ENCODE measurements at regions not wholly inside any gene's neighbourhood (a gene's known extent, or its start where the extent isn't known, plus 50 kb on each side); places are given as distances from the start of the nearest gene placed in this dataset.
A peak's percentile ranks its signal among the peaks of the same experiment; 100 is the strongest.

GRCh38 chr14:83473416-83474235, 1940.0 kb upstream of the SEL1L start:
- Histone ChIP-seq H3K4me3 (no peak overlapping the region), H3K4me1 (no peaks in the 10 kb centered on the region), H3K4me2 (no peak overlapping the region), H3K27ac (no peak overlapping the region), H3K9ac (no peak overlapping the region), H4K20me1 (no peaks in the 10 kb centered on the region), H3K36me3 (no peaks in the 10 kb centered on the region), H3K27me3 (no peaks in the 10 kb centered on the region), H3K9me3 (replicated peaks in 1 of 11) (no peaks in the 10 kb centered on the region)
- no peak for TF ChIP-seq Cebpa-rat (IDR thresholded peaks at IDR 0.05)

GRCh38 chr14:83478741-83479140, 1945.1 kb upstream of the SEL1L start:
- Histone ChIP-seq H4K20me1 (no peaks in the 10 kb centered on the region), H3K4me3 (no peak overlapping the region), H3K27ac (no peak overlapping the region), H3K9ac (no peak overlapping the region), H3K27me3 (no peaks in the 10 kb centered on the region), H3K4me1 (no peaks in the 10 kb centered on the region), H3K36me3 (no peaks in the 10 kb centered on the region), H3K9me3 (replicated peaks in 1 of 11) (no peaks in the 10 kb centered on the region), H3K4me2 (no peak overlapping the region)
- TF ChIP-seq Cebpa-rat (IDR thresholded peaks at IDR 0.05) = no peak

- no peaks in the 10 kb centered on the region for H4K20me1 ChIP-seq
- H3K9me3 ChIP-seq (replicated peaks in 1 of 11) = no peaks in the 10 kb centered on the region
- no peak overlapping the region for H3K9ac ChIP-seq
- no peak overlapping the region for H3K4me2 ChIP-seq
- no peak overlapping the region for H3K4me3 ChIP-seq
- H3K27ac ChIP-seq = no peak overlapping the region
- H3K27me3 ChIP-seq = no peaks in the 10 kb centered on the region
- no peaks in the 10 kb centered on the region for H3K4me1 ChIP-seq
- no peaks in the 10 kb centered on the region for H3K36me3 ChIP-seq
- no peak for TF ChIP-seq Cebpa-rat (IDR thresholded peaks at IDR 0.05)
Observed at GRCh38 chr14:83483063-83483462, 1949.4 kb upstream of the SEL1L start.

GRCh38 chr14:83485591-83485990, 1951.9 kb upstream of the SEL1L start:
- Histone ChIP-seq H3K36me3 (no peaks in the 10 kb centered on the region), H3K27ac (no peak overlapping the region), H3K27me3 (no peaks in the 10 kb centered on the region), H3K4me1 (no peaks in the 10 kb centered on the region), H3K4me3 (no peak overlapping the region), H3K9ac (no peak overlapping the region), H4K20me1 (no peaks in the 10 kb centered on the region), H3K9me3 (replicated peaks in 1 of 11) (no peaks in the 10 kb centered on the region), H3K4me2 (no peak overlapping the region)
- no peak for TF ChIP-seq Cebpa-rat (IDR thresholded peaks at IDR 0.05)

- H3K4me3 ChIP-seq = no peak overlapping the region
- H3K4me1 ChIP-seq = no peaks in the 10 kb centered on the region
- no peaks in the 10 kb centered on the region for H4K20me1 ChIP-seq
- no peak overlapping the region for H3K9ac ChIP-seq
- H3K4me2 ChIP-seq = no peak overlapping the region
- no peak overlapping the region for H3K27ac ChIP-seq
- H3K9me3 ChIP-seq (replicated peaks in 1 of 11) = no peaks in the 10 kb centered on the region
- no peaks in the 10 kb centered on the region for H3K27me3 ChIP-seq
- TF ChIP-seq Cebpa-rat (IDR thresholded peaks at IDR 0.05) = no peak
- H3K36me3 ChIP-seq = no peaks in the 10 kb centered on the region
Observed at GRCh38 chr14:83491091-83491490, 1957.4 kb upstream of the SEL1L start.

GRCh38 chr14:83520837-83521236, 1987.2 kb upstream of the SEL1L start:
- Histone ChIP-seq H3K4me1 (no peaks in the 10 kb centered on the region), H4K20me1 (no peaks in the 10 kb centered on the region), H3K36me3 (no peaks in the 10 kb centered on the region), H3K4me2 (no peak overlapping the region), H3K4me3 (no peak overlapping the region), H3K27me3 (no peaks in the 10 kb centered on the region), H3K9ac (no peak overlapping the region), H3K9me3 (replicated peaks in 1 of 11) (no peaks in the 10 kb centered on the region), H3K27ac (no peak overlapping the region)
- no peak for TF ChIP-seq Cebpa-rat (IDR thresholded peaks at IDR 0.05)

- Histone ChIP-seq H4K20me1 (no peaks in the 10 kb centered on the region), H3K36me3 (no peaks in the 10 kb centered on the region), H3K27ac (no peak overlapping the region), H3K4me3 (no peak overlapping the region), H3K9me3 (replicated peaks in 1 of 11) (no peaks in the 10 kb centered on the region), H3K4me1 (peaks cover 0 to 5% (median 0%) of the 10 kb centered on the region in 10 experiments; a peak in 1 of 20 replicates), H3K27me3 (no peaks in the 10 kb centered on the region), H3K4me2 (no peak overlapping the region), H3K9ac (no peak overlapping the region)
- no peak for TF ChIP-seq Cebpa-rat (IDR thresholded peaks at IDR 0.05)
Observed at GRCh38 chr14:83529531-83529930, 1995.9 kb upstream of the SEL1L start.

GRCh38 chr14:83533734-83534133, 1996.2 kb upstream of the FLRT2 start:
- H3K36me3 ChIP-seq = no peaks in the 10 kb centered on the region
- no peak overlapping the region for H3K4me3 ChIP-seq
- no peak for TF ChIP-seq Cebpa-rat (IDR thresholded peaks at IDR 0.05)
- H3K9me3 ChIP-seq (replicated peaks in 1 of 11) = no peaks in the 10 kb centered on the region
- 0 out of 20 replicates have a peak, but pooled peaks cover 0 to 5% (median 0%) of the 10 kb centered on the region in 10 experiments for H3K4me1 ChIP-seq
- no peaks in the 10 kb centered on the region for H4K20me1 ChIP-seq
- no peaks in the 10 kb centered on the region for H3K27me3 ChIP-seq
- no peak overlapping the region for H3K27ac ChIP-seq
- H3K4me2 ChIP-seq = no peak overlapping the region
- no peak overlapping the region for H3K9ac ChIP-seq

- H3K4me2 ChIP-seq = no peak overlapping the region
- H3K9ac ChIP-seq = no peak overlapping the region
- no peak overlapping the region for H3K4me3 ChIP-seq
- no peaks in the 10 kb centered on the region for H3K36me3 ChIP-seq
- no peak overlapping the region for H3K27ac ChIP-seq
- no peaks in the 10 kb centered on the region for H3K9me3 ChIP-seq (replicated peaks in 1 of 11)
- H4K20me1 ChIP-seq = no peaks in the 10 kb centered on the region
- 0 out of 20 replicates have a peak, but pooled peaks cover 0 to 5% (median 0%) of the 10 kb centered on the region in 10 experiments for H3K4me1 ChIP-seq
- no peak for TF ChIP-seq Cebpa-rat (IDR thresholded peaks at IDR 0.05)
- H3K27me3 ChIP-seq = no peaks in the 10 kb centered on the region
Observed at GRCh38 chr14:83534995-83535394, 1994.9 kb upstream of the FLRT2 start.

- Histone ChIP-seq H3K4me2 (no peak overlapping the region), H4K20me1 (no peaks in the 10 kb centered on the region)
Observed at GRCh38 chr14:83535444-83535843, 1994.5 kb upstream of the FLRT2 start.

More at GRCh38 chr14:83535444-83535843, 1994.5 kb upstream of the FLRT2 start:
- peaks cover 0 to under 1% (median 0%) of the 10 kb centered on the region in 11 experiments; a peak in 1 of 22 replicates for H3K9me3 ChIP-seq (replicated peaks in 1 of 11)
- H3K27me3 ChIP-seq = no peaks in the 10 kb centered on the region
- no peak overlapping the region for H3K9ac ChIP-seq
- H3K4me3 ChIP-seq = no peak overlapping the region
- H3K4me1 ChIP-seq = 0 out of 20 replicates have a peak, but pooled peaks cover 0 to 5% (median 0%) of the 10 kb centered on the region in 10 experiments
- no peak overlapping the region for H3K27ac ChIP-seq
- TF ChIP-seq Cebpa-rat (IDR thresholded peaks at IDR 0.05) = peak in 2 of 11 experiments; percentile 36 to 42; a peak in 2 of 22 replicates
- no peaks in the 10 kb centered on the region for H3K36me3 ChIP-seq

Measured in BLaER1 treated with 17β-estradiol and CSF1 and Interleukin-3, amounts not matched to agents 10 nM and 100 nM (cell line).